ENCODE measurements at regions not wholly inside any gene's neighbourhood (a gene's known extent, or its start where the extent isn't known, plus 50 kb on each side); places are given as distances from the start of the nearest gene placed in this dataset.

DNA sequence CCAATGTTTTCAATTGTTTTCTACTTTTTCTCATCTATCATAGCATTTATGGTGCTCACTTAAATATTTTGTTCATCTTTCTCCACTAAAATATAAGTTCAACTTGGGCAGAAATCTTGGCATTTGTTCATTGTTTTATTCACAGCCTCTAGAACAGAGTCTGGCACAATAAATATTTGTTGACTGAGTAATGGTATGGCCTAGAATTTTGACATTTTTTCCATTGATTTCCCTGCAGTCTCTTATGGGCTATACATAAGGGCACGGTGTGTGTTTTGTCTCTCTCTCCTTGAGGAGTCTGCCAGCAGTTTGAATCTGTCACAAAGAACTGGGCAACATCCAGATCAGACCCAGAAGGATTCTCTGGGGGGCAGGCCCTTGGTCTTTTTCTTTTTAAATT lies 379.7 kb downstream of the TMEM38B start:
- dilution Hi-C loops (cut with MboI; ENCODE audit: extremely low pct_ligation_motif_present, low sequenced_read_pairs): no loop called here
- H4K20me1 ChIP-seq (ENCODE audit: control insufficient read depth, extremely low read depth, insufficient read depth, low read length): no peaks in the 10 kb centered on the region
- H2AFZ ChIP-seq (ENCODE audit: control insufficient read depth, low read length): no peak overlapping the region
- H3K9me3 ChIP-seq (ENCODE audit: control insufficient read depth, low read depth, low read length): no peaks in the 10 kb centered on the region
- peak; percentile 34 for FAIRE-seq
- H3K79me2 ChIP-seq (ENCODE audit: control insufficient read depth, insufficient read depth, low read length): no peaks in the 10 kb centered on the region
- H3K27ac ChIP-seq (ENCODE audit: control insufficient read depth, insufficient read depth, low read length): no peak overlapping the region
- no peak for DNase-seq (ENCODE audit: low read depth, low spot score)
- peaks cover 33% of the 10 kb centered on the region for H3K4me1 ChIP-seq (ENCODE audit: control insufficient read depth, extremely low read depth, insufficient read depth, low read length)
- no peak overlapping the region for H3K9ac ChIP-seq (ENCODE audit: control insufficient read depth, extremely low read depth, insufficient read depth, low read length)
- H3K9me1 ChIP-seq (ENCODE audit: control insufficient read depth, extremely low read depth, insufficient read depth, low read length): no peaks in the 10 kb centered on the region
- H3K4me2 ChIP-seq (ENCODE audit: control insufficient read depth, extremely low read depth, insufficient read depth, low read depth, low read length): no peak overlapping the region
- TF ChIP-seq, protein P1, sequence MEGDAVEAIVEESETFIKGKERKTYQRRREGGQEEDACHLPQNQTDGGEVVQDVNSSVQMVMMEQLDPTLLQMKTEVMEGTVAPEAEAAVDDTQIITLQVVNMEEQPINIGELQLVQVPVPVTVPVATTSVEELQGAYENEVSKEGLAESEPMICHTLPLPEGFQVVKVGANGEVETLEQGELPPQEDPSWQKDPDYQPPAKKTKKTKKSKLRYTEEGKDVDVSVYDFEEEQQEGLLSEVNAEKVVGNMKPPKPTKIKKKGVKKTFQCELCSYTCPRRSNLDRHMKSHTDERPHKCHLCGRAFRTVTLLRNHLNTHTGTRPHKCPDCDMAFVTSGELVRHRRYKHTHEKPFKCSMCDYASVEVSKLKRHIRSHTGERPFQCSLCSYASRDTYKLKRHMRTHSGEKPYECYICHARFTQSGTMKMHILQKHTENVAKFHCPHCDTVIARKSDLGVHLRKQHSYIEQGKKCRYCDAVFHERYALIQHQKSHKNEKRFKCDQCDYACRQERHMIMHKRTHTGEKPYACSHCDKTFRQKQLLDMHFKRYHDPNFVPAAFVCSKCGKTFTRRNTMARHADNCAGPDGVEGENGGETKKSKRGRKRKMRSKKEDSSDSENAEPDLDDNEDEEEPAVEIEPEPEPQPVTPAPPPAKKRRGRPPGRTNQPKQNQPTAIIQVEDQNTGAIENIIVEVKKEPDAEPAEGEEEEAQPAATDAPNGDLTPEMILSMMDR (optimal IDR thresholded peaks at IDR 0.05 in 1 of 3, IDR thresholded peaks at IDR 0.05 in 1 of 3, conservative IDR thresholded peaks at IDR 0.05 in 1 of 3; ENCODE audit: extremely low read depth in 1 of 3, insufficient read depth in 2 of 3, low read length in 3 of 3): no peak
- no peak for TF ChIP-seq EZH2 (IDR thresholded peaks at IDR 0.05; ENCODE audit: low read length)
- no peak overlapping the region for H3K4me3 ChIP-seq (ENCODE audit: control insufficient read depth in 2 of 3, extremely low read depth in 1 of 3, insufficient read depth in 2 of 3, low read depth in 1 of 3, low read length in 3 of 3)
- H3K36me3 ChIP-seq (ENCODE audit: control insufficient read depth in 2 of 2, extremely low read depth in 1 of 2, insufficient read depth in 2 of 2, low read length in 2 of 2): no peaks in the 10 kb centered on the region
- H3K27me3 ChIP-seq (ENCODE audit: control insufficient read depth, extremely low read depth, insufficient read depth, low read length): no peaks in the 10 kb centered on the region

DNA sequence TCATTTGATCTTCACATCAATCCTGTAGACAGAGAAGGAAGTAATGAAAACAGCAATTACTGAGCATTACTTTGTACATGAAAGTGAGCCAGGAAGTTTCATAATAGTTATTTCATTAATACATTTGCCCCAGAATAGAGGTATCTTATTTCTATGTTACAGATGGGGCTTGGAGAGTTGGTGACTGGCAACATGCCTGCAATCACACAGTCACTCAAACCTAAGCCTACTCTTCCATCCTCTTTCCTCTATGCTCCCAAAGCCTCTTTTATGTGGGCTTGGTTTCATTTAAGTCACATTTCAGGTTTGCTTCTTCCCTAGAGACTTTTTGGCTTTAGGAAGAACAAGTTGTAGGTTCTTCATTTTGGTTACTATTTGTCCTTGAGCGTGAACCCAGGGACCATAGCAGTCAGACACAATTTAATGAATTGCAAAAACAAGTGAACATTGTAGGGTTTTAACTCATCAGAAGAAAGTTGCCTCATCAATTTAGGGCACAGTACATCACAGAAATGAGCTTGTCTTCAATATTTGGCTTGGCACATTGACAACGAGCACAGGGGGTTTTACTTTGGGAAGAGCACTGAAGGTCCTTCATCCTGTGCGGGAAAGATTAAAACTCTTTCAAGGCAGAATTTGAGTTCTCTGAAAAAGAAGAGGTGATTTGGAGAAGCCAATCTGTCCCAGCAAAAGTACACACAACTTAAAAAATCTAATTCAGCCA lies 381.1 kb downstream of the TMEM38B start:
- Histone ChIP-seq H3K27me3 (ENCODE audit: control insufficient read depth, extremely low read depth, insufficient read depth, low read length) (no peaks in the 10 kb centered on the region), H3K9me3 (ENCODE audit: control insufficient read depth, low read depth, low read length) (no peaks in the 10 kb centered on the region), H3K27ac (ENCODE audit: control insufficient read depth, insufficient read depth, low read length) (peak overlapping the region; percentile 15), H3K36me3 (ENCODE audit: control insufficient read depth in 2 of 2, extremely low read depth in 1 of 2, insufficient read depth in 2 of 2, low read length in 2 of 2) (no peaks in the 10 kb centered on the region), H3K79me2 (ENCODE audit: control insufficient read depth, insufficient read depth, low read length) (no peaks in the 10 kb centered on the region), H4K20me1 (ENCODE audit: control insufficient read depth, extremely low read depth, insufficient read depth, low read length) (no peaks in the 10 kb centered on the region), H3K4me1 (ENCODE audit: control insufficient read depth, extremely low read depth, insufficient read depth, low read length) (peaks cover 33% of the 10 kb centered on the region), H3K9ac (ENCODE audit: control insufficient read depth, extremely low read depth, insufficient read depth, low read length) (no peak overlapping the region), H3K4me3 (ENCODE audit: control insufficient read depth in 2 of 3, extremely low read depth in 1 of 3, insufficient read depth in 2 of 3, low read depth in 1 of 3, low read length in 3 of 3) (no peak overlapping the region), H2AFZ (ENCODE audit: control insufficient read depth, low read length) (peak overlapping the region; percentile 16), H3K9me1 (ENCODE audit: control insufficient read depth, extremely low read depth, insufficient read depth, low read length) (no peaks in the 10 kb centered on the region), H3K4me2 (ENCODE audit: control insufficient read depth, extremely low read depth, insufficient read depth, low read depth, low read length) (peak overlapping the region; percentile 78)
- dilution Hi-C loops (cut with MboI; ENCODE audit: extremely low pct_ligation_motif_present, low sequenced_read_pairs): no loop called here
- FAIRE-seq (no peak), DNase-seq (ENCODE audit: low read depth, low spot score) (no peak)
- TF ChIP-seq, protein P1 (optimal IDR thresholded peaks at IDR 0.05 in 1 of 3, IDR thresholded peaks at IDR 0.05 in 1 of 3, conservative IDR thresholded peaks at IDR 0.05 in 1 of 3; ENCODE audit: extremely low read depth in 1 of 3, insufficient read depth in 2 of 3, low read length in 3 of 3): no peak
- TF ChIP-seq EZH2 (IDR thresholded peaks at IDR 0.05; ENCODE audit: low read length): no peak
